HUES48 (cell line): ENCODE measurements at regions not wholly inside any gene's neighbourhood (a gene's known extent, or its start where the extent isn't known, plus 50 kb on each side); places are given as distances from the start of the nearest gene placed in this dataset.

Experiments
- H3K27ac ChIP-seq: one replicate; pipeline ENCODE4 v1.7.0; 2013; ENCODE audit warnings: low read depth, low read length, inconsistent platforms
- H3K27me3 ChIP-seq: 2 replicates; pipeline ENCODE4 v1.6.1; 2013; ENCODE audit warnings: mild to moderate bottlenecking, low read length; ENCODE audit not compliant: control insufficient read depth, insufficient read depth
- H3K36me3 ChIP-seq: 2 replicates; pipeline ENCODE4 v1.6.1; 2013; ENCODE audit warnings: low read length; ENCODE audit not compliant: control insufficient read depth, insufficient read depth
- H3K4me1 ChIP-seq: 2 replicates; pipeline ENCODE4 v1.6.1; 2013; ENCODE audit warnings: mild to moderate bottlenecking, low read length; ENCODE audit not compliant: control insufficient read depth, insufficient read depth
- H3K4me3 ChIP-seq: 2 replicates; pipeline ENCODE4 v1.5.1; 2013; ENCODE audit warnings: mild to moderate bottlenecking, low read depth, low read length
- H3K9ac ChIP-seq: 2 replicates; pipeline ENCODE4 v1.6.1; 2013; ENCODE audit warnings: mild to moderate bottlenecking, low read depth, low read length, moderate library complexity
- H3K9me3 ChIP-seq: 2 replicates; pipeline ENCODE4 v1.6.1; 2013; ENCODE audit warnings: low read length; ENCODE audit not compliant: control insufficient read depth, insufficient read depth

- Histone ChIP-seq H3K4me3 (no peak overlapping the region), H3K27me3 (no peaks in the 10 kb centered on the region), H3K4me1 (no peaks in the 10 kb centered on the region), H3K36me3 (no peaks in the 10 kb centered on the region), H3K27ac (no peak overlapping the region), H3K9ac (no peak overlapping the region), H3K9me3 (no peaks in the 10 kb centered on the region)
These were observed 380.3 kb downstream of the NYAP2 start for GRCh38 chr2:225779829-225780228.

GRCh38 chr2:225773148-225773547, 373.6 kb downstream of the NYAP2 start:
- no peaks in the 10 kb centered on the region for H3K4me1 ChIP-seq
- H3K36me3 ChIP-seq, result no peaks in the 10 kb centered on the region

GRCh38 chr2:225771701-225772100, 372.2 kb downstream of the NYAP2 start:
- no peak overlapping the region for H3K27ac ChIP-seq
- no peak overlapping the region for H3K9ac ChIP-seq
- no peaks in the 10 kb centered on the region for H3K9me3 ChIP-seq
- no peak overlapping the region for H3K4me3 ChIP-seq
- no peaks in the 10 kb centered on the region for H3K27me3 ChIP-seq
- no peaks in the 10 kb centered on the region for H3K36me3 ChIP-seq
- H3K4me1 ChIP-seq, result no peaks in the 10 kb centered on the region

More at GRCh38 chr2:225773148-225773547, 373.6 kb downstream of the NYAP2 start:
- H3K9me3 ChIP-seq, result no peaks in the 10 kb centered on the region
- H3K27me3 ChIP-seq, result no peaks in the 10 kb centered on the region
- no peak overlapping the region for H3K9ac ChIP-seq
- H3K4me3 ChIP-seq, result no peak overlapping the region
- no peak overlapping the region for H3K27ac ChIP-seq

DNA sequence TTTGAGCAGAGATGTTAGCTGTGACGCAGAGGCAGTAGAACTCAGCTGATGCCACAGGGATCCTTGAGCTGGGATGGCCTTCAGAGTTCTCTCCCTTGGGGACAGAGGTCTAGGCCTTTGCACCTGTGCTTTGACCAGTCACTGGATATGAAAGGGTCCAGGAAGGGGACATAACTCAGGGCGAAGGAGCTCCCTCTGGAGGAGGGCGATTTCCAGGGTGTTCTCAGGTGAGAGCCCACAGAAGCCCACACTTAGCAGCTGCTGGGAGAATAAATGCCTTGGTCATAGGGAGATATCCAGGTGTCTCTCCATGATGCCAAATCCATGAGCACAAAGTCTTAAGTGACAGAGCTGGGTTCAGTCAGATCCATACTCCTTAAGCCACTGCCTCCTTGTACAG, 369.2 kb downstream of the NYAP2 start:
- H3K4me3 ChIP-seq, result no peak overlapping the region
- H3K36me3 ChIP-seq, result no peaks in the 10 kb centered on the region
- no peak overlapping the region for H3K9ac ChIP-seq
- H3K27ac ChIP-seq, result no peak overlapping the region
- no peaks in the 10 kb centered on the region for H3K9me3 ChIP-seq
- no peaks in the 10 kb centered on the region for H3K27me3 ChIP-seq
- no peaks in the 10 kb centered on the region for H3K4me1 ChIP-seq

DNA sequence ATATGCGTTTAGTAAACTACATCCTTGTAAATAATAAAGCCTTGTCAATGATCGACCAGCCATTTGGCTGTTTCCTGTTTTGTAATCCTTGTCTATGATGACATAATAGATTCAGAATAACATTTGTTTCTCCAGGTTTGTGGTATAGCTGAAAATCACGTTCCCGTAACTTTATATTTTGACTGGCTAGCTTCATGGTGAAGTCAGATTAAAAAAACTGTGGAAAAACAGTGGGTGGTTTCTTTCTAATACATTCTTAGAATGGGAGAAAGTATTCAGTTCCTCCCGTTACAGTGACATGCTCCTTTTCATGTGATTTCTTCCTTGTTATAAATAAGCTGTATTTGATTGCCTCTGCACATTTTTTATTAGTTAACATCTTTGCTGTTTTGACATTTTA, 366.9 kb downstream of the NYAP2 start:
- H3K9ac ChIP-seq, result no peak overlapping the region
- H3K27me3 ChIP-seq, result no peaks in the 10 kb centered on the region
- H3K36me3 ChIP-seq, result no peaks in the 10 kb centered on the region
- no peaks in the 10 kb centered on the region for H3K9me3 ChIP-seq
- H3K4me1 ChIP-seq, result no peaks in the 10 kb centered on the region
- no peak overlapping the region for H3K4me3 ChIP-seq
- H3K27ac ChIP-seq, result no peak overlapping the region

DNA sequence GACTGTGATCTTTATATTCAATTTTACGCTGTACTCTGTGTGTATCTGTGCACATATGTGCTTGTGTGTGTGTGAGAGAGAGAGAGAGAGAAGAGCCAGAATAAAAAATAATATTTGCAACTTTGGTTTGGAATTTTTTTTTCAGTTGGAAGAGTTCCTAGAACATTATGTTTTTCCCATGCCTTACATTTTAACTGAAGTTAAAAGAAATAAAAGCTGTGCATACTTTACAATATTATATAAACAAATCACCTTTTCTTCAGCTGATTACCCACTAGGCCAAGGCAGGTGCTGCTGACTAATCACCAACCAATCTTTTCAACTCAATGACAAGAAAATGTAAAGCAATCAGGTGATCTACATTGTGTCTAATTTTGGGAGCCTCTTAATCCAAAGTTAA, 366.3 kb downstream of the NYAP2 start:
- Histone ChIP-seq H3K9me3 (no peaks in the 10 kb centered on the region), H3K27me3 (no peaks in the 10 kb centered on the region), H3K27ac (no peak overlapping the region), H3K4me3 (no peak overlapping the region), H3K4me1 (no peaks in the 10 kb centered on the region), H3K9ac (no peak overlapping the region), H3K36me3 (no peaks in the 10 kb centered on the region)

DNA sequence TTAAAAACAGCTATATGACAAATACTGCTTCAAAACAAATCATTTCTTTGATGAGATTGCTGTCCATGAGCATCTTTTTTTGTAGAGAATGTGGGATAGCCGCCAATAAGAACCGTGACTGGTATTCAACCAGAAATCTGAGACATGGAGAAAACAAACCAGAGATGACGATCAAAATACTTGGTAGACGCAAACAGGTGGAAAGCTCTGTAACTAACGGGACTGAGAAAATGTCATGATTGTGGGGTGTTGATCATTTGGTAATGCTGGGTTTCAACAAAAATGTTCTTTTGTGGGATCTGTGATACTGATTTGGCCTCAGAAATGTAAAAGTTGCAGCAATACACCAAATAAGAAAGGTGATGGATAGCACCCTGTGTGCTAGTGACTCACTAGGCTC, 364.8 kb downstream of the NYAP2 start:
- Histone ChIP-seq H3K9me3 (no peaks in the 10 kb centered on the region), H3K4me3 (no peak overlapping the region), H3K9ac (no peak overlapping the region), H3K27me3 (no peaks in the 10 kb centered on the region), H3K4me1 (no peaks in the 10 kb centered on the region), H3K36me3 (no peaks in the 10 kb centered on the region), H3K27ac (no peak overlapping the region)

GRCh38 chr2:225763711-225764110, 364.2 kb downstream of the NYAP2 start:
- Histone ChIP-seq H3K36me3 (no peaks in the 10 kb centered on the region), H3K27me3 (no peaks in the 10 kb centered on the region), H3K9me3 (no peaks in the 10 kb centered on the region), H3K4me3 (no peak overlapping the region), H3K4me1 (no peaks in the 10 kb centered on the region), H3K9ac (no peak overlapping the region), H3K27ac (no peak overlapping the region)

- Histone ChIP-seq H3K9me3 (no peaks in the 10 kb centered on the region), H3K36me3 (no peaks in the 10 kb centered on the region), H3K4me1 (no peaks in the 10 kb centered on the region), H3K4me3 (no peak overlapping the region), H3K27ac (no peak overlapping the region), H3K9ac (no peak overlapping the region), H3K27me3 (no peaks in the 10 kb centered on the region)
These were observed 361.9 kb downstream of the NYAP2 start for GRCh38 chr2:225761396-225761795.

GRCh38 chr2:225757248-225757647, 357.7 kb downstream of the NYAP2 start:
- Histone ChIP-seq H3K27me3 (no peaks in the 10 kb centered on the region), H3K9me3 (no peaks in the 10 kb centered on the region), H3K4me3 (no peak overlapping the region), H3K36me3 (no peaks in the 10 kb centered on the region), H3K27ac (no peak overlapping the region), H3K9ac (no peak overlapping the region), H3K4me1 (no peaks in the 10 kb centered on the region)

DNA sequence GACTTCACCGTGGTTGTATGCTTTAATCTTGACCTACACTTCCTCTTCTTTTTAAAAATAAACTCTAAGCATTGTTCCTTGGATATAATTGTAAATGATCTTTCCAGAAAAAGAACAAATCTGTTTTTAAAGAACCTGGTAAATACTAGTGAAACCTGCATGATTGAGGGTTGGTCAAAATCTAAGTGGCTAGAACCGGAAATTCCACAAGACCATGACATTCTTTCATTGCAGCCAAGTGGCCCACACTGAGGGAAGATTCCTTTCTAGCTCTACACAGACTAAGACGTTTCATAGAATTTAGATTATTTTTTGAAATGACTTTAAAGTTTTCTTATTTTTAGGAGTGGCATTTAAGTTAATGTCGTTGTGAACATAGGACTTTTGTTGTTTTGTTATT, 356.7 kb downstream of the NYAP2 start:
- H3K9me3 ChIP-seq, result no peaks in the 10 kb centered on the region

GRCh38 chr2:225748609-225749008, 349.1 kb downstream of the NYAP2 start:
- no peak overlapping the region for H3K27ac ChIP-seq
- H3K9ac ChIP-seq, result no peak overlapping the region
- H3K4me1 ChIP-seq, result no peaks in the 10 kb centered on the region
- H3K27me3 ChIP-seq, result no peaks in the 10 kb centered on the region
- no peaks in the 10 kb centered on the region for H3K36me3 ChIP-seq
- no peak overlapping the region for H3K4me3 ChIP-seq
- H3K9me3 ChIP-seq, result no peaks in the 10 kb centered on the region

More for the DNA sequence above, 356.7 kb downstream of the NYAP2 start:
- no peak overlapping the region for H3K4me3 ChIP-seq
- H3K4me1 ChIP-seq, result no peaks in the 10 kb centered on the region
- H3K9ac ChIP-seq, result no peak overlapping the region
- H3K36me3 ChIP-seq, result no peaks in the 10 kb centered on the region
- H3K27ac ChIP-seq, result no peak overlapping the region
- no peaks in the 10 kb centered on the region for H3K27me3 ChIP-seq
